M059J (cell line): ENCODE measurements at regions not wholly inside any gene's neighbourhood (a gene's known extent, or its start where the extent isn't known, plus 50 kb on each side); places are given as distances from the start of the nearest gene placed in this dataset.
"Not testable (repeated sequence)": the region's sequence is repeated elsewhere in the genome, so short reads cannot be mapped to it uniquely, and the experiment has no call there.

ENCODE experiments used
- DNase-seq: peaks from one replicate; pipeline ENCODE4 v3.0.0-alpha.2; 2012; ENCODE audit warnings: low read depth

DNA sequence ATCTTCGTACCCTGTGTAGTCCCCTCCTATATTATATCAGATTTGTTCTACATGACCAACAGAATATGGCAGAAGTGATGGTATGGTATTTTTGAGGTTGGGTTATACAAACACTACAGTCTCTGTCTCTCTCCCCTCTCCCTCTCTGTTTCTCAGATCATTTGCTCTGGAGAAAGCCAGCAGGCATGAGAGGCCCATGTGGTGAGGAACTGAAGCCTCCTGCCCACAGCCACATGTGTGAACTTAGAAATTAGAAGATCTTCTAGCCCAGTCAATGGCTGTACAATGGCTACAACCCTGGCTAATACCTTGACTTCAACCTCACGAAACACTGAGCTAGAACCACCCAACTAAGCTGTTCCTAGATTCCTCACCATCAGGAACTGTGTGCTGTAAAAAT, 250.6 kb downstream of the SMAD2 start:
- DNase-seq: no peak

DNA sequence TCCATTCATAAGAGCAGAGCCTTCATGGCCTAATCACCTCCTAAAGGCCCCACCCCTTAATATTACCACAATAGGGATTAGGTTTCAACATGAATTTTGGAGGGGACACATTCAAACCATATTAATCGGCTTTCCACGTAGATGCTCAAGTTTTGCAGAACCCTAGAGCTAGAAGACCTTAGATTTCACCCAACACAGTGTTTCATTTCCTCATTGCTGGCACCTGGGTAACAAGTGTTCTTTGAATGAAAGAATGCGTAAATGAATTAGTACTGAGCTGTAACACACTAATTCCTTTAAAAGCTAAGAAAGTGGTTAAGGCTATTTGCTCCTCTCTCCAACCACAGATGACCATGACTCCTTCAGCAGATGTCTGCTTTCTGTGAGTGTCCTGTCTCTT, 252.5 kb downstream of the SMAD2 start:
- no peak for DNase-seq

DNA sequence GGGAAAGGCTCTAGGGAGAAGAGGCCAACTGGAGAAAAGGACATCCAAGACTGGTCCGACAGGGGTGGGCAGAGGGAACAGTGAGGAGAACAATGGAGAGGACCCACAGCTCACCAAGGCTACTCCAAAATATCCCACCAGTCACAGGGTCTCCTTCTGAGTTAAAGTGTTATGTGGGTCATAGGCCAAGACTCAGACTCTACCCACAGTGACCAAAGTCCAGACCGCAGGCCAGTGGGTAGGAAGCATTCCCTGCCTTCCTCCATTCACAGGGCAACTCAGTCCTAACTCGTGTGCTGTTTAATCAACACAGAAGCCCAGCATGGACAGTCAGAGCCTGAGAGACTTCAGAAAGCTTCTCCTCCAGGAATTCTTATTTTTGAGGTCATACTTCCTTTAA, 260.6 kb downstream of the SMAD2 start:
- no peak for DNase-seq

DNA sequence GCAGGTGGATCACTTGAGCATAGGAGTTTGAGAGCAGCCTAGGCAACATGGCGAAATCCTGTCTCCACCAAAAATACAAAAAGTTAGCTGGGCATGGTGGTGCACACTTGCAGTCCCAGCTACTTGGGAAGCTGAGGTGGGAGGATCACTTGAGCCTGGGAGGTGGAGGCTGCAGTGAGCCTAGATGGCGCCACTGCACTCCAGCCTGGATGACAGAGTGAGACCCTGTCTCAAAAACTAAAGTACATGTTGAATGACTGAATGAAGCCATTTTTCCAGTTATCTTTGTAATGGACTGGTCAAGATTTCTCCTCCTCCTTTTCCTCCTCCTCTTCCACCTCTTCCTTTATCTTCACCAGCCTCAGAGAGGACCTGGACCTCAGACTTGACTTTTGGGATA, 272.0 kb downstream of the SMAD2 start:
- DNase-seq: no peak

DNA sequence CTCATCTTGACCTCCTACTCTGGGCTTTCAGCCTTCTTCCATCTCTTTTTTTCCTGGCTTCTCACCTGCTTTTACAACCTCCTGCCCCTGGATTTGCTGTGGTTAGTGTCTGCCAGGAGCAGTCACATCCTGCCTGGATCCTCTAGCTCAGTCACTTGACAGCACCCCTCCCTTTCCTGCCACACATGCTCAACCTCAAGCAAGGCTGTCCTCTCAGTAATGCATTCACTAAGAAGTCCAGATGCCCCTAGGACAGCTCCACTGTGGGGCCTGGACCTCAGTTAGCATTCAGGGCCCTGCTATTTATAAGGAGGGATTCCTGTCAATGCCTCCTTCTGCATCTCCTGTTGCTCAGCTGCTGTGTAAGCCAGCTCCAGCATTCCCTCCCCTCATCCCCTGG, 275.5 kb downstream of the SMAD2 start:
- DNase-seq: no peak

DNA sequence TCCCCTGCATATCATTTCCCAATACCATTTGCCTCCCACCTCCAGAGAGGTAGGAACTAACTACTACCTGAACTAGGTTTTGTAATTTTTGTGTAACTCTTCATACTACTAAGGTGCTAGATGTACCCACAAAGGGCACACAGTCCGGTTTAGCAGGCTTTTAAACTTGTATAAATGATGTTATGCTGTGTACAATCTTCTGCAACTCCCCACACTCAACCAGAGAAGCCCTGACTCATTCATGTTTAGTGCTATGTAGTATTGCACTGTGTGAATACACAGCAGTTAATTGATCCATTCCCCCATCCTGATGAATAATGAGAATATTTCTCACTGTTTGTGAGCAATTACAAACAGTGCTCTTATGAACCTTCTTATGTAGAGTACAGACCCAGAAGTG, 285.6 kb downstream of the SMAD2 start:
- no peak for DNase-seq

DNA sequence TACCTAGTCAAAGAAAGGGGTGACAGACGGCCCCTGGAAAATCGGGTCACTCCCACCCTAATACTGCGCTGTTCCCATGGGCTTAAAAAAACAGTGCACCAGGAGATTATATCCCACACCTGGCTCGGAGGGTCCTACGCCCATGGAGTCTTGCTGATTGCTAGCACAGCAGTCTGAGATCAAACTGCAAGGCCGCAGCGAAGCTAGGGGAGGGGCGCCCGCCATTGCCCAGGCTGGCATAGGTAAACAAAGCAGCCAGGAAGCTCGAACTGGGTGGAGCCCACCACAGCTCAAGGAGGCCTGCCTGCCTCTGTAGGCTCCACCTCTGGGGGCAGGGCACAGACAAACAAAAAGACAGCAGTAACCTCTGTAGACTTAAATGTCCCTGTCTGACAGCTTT, 292.9 kb downstream of the SMAD2 start:
- DNase-seq: not testable (repeated sequence)

DNA sequence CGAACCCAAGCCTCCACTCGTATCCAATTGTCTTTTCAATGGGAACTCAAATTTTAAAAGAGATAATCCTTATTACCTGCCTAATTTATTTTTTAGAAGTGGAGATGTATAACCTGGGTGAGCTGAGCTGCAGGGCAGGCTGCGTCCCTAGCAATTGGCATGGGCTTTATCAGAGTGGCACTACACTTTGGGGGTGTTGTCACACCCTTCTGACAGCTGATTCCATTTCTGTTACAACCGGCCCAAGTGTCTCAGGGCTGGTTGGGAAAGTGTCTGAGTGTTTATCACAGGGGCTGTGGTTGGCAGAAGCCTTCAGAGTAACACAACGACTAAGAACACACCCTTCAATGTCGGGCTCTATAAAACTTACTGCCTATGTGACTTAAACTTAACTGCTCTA, 295.0 kb downstream of the SMAD2 start:
- no peak for DNase-seq

DNA sequence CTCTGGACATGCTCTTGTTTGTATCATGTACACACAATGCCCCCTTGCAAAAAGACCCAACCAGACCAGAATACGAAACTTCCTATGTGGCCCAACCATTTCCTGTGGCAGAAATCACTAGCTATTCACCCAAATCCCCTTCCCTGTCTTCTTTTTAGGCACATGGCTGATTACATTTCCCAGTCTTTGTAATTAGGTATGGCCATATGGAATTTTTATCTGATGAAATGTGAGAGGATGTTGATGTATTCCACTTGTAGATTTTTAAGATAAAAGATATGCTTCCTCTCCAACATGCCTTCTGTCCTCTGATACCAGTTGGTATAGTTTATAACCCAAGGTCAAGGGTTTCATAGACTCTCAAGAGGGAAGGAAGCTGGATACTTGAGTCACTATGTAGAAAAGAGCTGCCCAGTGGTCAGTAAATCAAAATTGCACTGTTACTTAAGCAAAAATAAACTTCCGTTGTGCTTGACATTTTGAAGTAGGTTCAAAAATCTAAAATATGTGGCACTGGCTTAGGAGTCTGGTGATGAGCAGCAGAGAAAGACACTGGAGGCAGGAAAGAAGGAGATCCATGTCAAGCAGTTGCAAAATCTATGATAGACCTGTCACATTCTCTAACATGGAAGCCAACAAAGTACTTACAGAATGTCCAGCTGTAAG, 297.4 kb downstream of the SMAD2 start:
- DNase-seq: no peak

DNA sequence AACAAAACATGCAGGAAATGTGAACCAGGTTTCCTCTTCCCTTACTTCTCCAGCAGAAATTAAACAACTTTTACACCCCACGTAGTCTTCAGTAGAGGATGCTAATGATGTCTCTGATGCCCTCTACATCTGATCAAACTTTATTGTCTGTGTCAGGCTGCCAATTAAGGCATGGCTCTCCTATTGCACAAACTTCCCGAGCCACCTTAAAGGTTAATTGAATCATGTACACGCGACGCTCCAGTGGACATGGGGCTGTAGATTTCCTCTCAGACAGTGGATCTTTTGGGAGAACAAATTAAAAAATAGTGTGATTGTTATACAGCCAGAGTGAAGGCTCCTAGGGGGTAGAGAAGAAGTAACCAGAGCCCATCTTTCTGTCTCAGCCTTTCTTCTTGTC, 301.6 kb downstream of the SMAD2 start:
- DNase-seq: no peak

DNA sequence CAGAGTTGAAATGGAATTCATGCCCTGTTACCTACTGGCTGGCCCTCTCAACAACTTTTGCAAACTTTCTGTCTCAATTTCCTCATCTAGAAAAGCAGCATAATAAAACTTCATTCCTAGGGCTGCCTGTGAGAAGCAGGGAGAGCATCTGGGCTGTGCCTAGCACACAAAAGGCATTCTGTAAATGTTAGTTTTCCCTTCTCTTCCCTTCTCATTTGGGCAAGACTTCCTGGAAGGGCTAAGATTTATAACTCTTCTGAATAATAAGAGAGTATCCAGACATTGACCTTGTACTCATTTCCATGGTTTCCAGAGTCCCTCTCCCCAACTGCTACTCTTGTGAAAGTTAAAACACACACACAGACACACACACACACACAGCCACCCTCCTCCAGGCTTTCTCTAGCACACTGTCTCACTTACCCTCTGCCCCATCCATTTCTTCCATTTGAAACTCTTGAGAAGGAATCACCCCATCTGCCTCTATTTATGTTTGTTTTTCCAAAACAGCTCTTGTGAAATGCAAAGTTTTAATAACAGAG, 302.1 kb downstream of the SMAD2 start:
- no peak for DNase-seq

DNA sequence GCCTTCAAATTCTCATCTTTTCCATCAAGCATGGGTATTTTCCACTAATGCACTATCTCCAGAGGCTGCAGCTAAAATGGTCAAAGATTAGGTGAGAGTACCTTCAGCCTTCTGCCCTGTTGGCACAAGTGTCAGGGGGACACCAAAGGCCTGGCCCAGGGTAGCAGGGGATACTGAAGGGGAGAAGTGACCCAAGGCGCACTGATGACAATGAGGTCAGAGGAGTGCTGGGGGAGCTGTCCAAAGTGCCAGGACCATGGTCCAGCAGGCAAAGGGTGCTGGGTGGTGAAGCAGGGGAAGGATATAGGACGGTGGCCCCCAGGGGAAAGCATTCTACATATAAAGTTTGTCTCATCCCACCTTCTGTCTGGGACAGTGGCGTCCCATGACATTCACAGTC, 303.4 kb downstream of the SMAD2 start:
- no peak for DNase-seq

DNA sequence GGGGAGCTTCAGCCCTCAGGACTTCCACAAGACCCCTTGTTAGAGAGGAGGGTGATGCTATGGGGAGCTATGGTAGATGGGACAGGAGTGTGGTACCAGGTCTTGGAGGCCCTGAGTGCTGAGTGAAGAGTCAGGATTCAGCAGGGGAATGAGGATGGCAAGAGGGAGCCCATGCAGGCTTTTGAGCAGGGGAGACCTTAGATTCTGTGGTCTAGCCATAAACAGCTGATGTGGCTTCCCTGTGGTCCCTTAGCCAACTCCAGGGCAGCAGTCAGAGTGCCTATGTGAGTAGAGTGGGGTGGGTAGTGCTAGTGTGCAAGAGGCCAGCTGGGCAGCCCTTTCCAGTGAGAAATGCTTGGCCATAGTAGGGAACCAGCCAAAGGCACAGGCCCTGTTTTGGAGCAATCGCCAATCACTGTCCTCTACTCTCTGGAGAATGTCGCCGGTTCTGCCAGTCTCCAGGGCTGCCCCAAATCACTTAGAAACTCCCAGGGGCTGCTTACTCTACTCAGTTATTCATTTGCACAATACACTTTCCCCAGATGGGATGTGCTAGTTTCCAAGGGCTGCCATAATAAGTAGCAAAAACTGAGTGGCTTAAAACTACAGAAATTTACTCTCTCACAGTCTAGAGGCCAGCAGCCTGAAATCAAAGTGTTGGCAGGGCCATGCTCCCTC, 310.5 kb downstream of the SMAD2 start:
- DNase-seq: no peak

DNA sequence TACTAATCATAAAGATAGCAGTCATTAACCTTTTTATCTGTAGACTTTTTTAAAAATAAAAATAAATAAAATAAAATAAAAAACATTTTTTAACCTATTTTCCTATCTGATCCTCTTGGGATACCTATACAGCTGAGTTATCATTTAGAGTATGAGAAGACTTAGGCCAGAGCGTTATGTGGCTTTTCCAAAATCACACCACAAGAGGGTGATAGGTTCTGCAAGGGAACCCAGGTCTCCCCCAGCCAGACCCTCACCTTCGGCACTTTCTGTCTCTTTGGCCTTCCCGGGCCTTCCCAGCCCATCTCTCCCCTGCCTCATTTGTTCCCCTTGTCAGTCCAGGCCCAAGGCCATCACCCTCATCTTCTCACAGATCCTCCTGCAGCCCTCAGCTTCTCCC, 311.7 kb downstream of the SMAD2 start:
- no peak for DNase-seq

DNA sequence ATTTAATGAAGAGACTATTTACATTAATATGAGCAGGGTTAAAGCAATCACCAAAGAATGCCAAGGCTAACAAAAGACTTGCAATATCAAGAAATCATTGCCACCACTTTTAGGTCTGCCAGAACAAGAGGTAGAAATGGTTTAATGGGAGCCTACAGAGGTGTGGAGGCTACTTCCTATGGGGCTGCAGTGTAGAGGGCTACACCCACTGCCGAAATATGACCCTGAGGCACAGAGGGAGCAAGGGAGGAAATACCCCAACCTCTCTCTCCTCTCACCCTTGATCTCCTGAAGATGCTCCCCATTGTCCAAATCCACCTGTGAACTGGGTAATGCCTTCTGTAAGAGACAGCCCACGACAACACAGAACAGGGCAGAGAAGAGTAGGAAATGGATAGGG, 315.4 kb downstream of the SMAD2 start:
- no peak for DNase-seq

DNA sequence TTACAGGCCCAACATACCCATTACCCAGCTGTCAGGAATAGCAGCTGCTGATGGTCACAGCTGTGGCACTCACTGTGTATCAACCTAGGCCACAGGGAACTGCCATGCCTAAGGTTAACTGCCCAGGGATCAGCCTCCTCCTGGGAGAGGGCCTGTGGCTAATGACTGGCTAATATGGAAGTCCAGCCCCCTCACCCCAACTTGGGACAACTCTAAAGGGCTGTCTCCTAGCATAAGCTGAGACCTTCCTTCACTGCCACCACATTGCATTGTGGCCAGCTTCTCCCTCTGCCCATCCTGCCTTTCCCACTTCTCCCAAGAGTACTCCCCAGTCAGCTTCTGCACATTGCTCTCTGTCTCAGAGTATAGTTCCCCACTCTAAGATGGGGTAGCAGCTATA, 316.5 kb downstream of the SMAD2 start:
- DNase-seq: no peak

DNA sequence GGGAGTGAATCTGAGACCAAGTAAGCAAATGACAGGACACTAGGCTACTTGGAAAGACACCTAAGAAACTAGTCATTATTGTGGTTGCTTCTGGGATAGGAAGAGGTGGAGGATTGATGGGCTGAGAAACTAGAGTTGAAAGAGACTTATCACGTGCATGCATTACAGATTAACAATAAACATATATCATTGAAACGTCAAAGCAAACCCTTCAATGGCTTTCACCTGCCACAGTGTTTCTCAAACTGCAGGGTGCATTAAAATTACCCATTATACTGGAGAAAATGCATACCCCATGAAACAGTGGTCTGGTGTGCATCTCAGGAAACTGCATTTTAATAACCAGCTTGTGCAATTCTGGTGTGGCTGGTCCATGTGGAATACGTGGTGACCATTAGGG, 318.8 kb downstream of the SMAD2 start:
- DNase-seq: no peak

DNA sequence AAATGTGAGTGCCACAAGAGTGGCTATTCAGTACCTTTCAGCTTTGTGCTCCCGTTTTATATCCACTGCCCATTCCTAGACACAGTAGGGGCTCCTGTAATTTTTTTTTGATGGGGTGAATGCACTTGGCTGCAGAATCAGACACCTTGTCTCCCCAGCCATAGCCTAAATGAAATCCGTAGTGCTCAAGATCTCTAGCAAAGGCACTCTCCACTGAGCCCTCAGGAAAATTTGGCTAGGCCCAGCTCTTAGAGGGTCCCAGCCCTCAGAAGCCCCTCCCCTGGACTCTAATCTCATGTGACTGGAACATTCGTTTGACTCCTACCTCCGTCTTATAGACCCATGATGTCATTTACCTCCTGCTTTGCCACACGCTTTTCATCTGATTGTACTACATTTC, 323.9 kb downstream of the SMAD2 start:
- DNase-seq: no peak

DNA sequence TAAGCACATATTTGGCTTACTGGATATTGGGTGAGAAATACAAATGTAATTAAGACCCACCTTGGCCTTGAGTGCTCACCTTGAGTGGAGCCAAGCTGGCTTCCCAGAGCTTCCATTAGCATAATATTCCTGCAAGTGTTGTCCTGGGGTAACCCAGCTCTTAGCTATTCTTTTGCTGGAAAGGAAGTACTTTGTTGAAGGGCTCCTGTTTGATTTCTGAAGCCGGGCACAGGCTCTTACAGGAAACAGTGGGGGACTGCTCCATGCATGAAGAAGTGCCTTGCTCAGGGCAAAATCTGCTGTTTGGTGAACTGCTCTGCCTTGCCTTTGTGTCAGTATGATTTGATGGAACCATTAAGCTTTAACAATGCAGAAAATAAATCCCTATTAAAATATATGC, 325.4 kb downstream of the SMAD2 start:
- no peak for DNase-seq

DNA sequence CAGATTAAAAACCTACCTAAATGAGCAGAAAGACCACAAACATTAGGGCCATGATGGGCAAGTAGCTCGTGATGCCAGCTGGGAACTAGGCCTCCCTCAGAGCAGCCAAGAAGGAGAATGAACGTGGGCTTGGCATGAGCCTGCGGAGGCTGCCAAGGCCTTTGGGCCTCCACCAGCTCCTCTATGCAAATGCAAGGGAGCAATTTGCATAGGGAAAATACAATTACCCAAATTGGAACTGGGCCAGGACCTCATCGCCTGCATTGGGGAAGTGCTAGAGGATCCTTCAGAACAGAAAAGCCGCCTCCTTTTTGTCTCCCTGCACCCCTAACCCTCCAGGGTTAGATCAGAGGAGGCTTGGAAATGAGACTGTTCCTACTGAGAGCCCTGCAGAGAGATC, 326.4 kb downstream of the SMAD2 start:
- no peak for DNase-seq

DNA sequence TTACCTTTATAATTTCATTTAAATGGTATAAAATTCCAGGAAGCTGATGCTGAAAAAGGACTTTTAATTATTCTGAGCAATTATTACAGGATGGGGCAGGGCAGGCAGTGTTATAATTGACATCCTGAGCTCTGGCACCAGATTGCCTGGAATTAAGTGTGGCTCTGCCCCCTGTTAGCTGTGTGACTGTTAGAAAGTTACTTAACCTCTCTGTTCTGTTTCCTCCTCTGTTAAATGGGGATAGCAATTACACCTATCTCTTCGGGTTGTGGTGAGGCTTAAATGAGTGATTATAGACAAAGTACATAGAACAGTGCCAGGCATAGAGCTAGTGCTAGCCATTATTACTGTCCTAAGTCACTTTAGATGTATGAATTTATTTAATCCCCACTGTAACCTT, 327.3 kb downstream of the SMAD2 start:
- DNase-seq: no peak

DNA sequence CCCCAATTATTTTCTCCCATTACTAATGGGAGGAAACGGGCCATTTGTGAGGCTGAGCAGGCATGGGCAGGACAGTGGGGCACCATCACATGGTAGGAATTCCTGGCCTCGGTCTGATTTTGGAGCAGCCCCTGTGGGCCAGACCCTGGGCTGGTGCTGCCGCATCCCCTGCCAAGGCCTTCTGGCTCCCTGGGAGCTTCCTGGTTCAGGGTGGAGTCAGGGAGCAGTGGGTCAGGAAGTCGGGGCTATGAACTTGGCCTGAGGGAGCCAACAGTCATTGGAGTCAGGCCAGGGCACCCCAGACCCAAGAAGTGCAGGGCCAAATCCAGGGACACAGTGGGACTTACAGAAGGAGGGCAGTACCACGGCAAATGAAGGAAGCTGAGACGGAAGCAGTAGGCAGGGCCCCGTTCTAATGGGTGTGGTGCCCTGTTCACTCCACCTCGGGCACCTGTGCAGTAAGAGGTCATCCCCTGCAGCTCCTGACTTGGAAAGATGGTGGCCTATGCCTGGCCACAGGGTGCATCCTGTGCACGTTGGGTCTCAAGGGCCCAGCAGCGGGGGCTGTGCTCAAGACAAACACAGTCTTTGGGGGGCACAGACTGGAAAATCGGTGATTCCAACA, 328.1 kb downstream of the SMAD2 start:
- DNase-seq: no peak

DNA sequence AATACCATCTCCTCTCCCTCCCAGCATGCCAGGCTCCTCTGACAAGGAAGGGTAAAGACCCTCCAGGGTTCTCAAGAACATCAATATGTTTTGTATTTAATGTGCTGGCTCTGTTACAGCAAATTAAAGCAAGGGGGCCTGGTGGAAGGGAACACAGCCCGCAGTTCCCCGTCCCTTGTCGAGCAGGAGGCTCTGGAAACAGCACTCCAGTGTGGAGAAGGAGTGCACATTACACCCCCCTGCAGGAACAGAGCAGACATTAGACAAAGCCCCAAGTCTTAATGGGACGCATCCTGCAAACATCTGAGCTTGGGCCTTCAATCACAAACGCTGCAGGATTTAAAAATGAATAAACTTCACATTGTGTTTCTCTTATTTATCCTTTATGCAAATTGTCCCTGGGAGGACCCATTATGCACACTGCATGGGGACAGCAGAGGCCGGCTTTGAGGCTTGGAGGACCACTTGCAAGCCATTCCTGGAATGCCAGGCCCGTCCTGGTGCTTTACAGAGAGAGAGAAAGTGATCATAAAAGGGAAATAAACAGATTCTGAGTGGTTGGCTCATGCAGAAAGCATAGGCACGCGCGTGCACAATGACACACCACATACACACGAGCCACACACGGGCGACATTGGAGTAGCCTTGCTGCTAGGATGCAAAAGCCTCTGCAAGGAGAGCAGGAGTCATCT, 328.7 kb downstream of the SMAD2 start:
- DNase-seq: no peak
